ENCODE measurements at regions not wholly inside any gene's neighbourhood (a gene's known extent, or its start where the extent isn't known, plus 50 kb on each side); places are given as distances from the start of the nearest gene placed in this dataset.

DNA sequence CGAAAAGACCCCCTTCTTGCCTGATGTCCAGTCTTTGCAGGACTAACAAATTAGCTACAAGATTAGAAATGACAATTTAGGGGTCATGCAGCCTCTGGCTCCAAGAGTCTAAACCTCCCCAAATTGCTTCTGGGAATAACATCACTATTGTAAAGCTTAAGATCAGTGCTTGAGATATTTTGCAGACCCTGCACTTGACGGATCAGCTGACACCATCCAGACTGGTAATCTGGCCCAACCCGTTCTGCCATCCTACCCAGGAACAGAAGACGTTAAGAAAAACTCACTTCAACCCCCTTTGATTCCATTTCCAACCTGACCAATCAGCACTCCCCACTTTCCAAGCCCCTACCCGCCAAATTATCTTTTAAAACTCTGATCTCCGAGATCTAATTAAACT lies 236.7 kb upstream of the KRR1 start (continued):
- TF ChIP-seq ZNF362 (CRISPR knock-in tag; IDR thresholded peaks at IDR 0.05; ENCODE audit: borderline replicate concordance) (no peak), ZNF589 (CRISPR knock-in tag; conservative IDR thresholded peaks at IDR 0.05) (no peak), SNAPC4 (CRISPR knock-in tag; IDR thresholded peaks at IDR 0.05) (no peak), ZNF513 (CRISPR knock-in tag; conservative IDR thresholded peaks at IDR 0.05) (no peak), MBNL3 (CRISPR knock-in tag; conservative IDR thresholded peaks at IDR 0.05) (no peak)
- TF ChIP-seq, protein P1, sequence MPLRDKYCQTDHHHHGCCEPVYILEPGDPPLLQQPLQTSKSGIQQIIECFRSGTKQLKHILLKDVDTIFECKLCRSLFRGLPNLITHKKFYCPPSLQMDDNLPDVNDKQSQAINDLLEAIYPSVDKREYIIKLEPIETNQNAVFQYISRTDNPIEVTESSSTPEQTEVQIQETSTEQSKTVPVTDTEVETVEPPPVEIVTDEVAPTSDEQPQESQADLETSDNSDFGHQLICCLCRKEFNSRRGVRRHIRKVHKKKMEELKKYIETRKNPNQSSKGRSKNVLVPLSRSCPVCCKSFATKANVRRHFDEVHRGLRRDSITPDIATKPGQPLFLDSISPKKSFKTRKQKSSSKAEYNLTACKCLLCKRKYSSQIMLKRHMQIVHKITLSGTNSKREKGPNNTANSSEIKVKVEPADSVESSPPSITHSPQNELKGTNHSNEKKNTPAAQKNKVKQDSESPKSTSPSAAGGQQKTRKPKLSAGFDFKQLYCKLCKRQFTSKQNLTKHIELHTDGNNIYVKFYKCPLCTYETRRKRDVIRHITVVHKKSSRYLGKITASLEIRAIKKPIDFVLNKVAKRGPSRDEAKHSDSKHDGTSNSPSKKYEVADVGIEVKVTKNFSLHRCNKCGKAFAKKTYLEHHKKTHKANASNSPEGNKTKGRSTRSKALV (CRISPR knock-in tag; IDR thresholded peaks at IDR 0.05): no peak
